OCI-LY7 (cell line): ENCODE measurements at regions not wholly inside any gene's neighbourhood (a gene's known extent, or its start where the extent isn't known, plus 50 kb on each side); places are given as distances from the start of the nearest gene placed in this dataset.

Source experiments
- CTCF ChIP-seq: fragments of 200-600 bp; sonication (generic); conservative IDR thresholded peaks from 2 replicates; pipeline ENCODE4 v1.5.1; 2014; ENCODE audit warnings: mild to moderate bottlenecking, antibody characterized with exemption, low read length, moderate library complexity, mixed read lengths
- EZH2phosphoT487 ChIP-seq: fragments of 200-600 bp; sonication (generic); IDR thresholded peaks from 2 replicates; pipeline ENCODE4 v1.6.1; 2018; ENCODE audit warnings: low read depth, borderline replicate concordance, mild to moderate bottlenecking, mixed run types, antibody characterized with exemption, low read length, moderate library complexity, mixed read lengths

GRCh38 chr5:58013542-58014258, 446.2 kb downstream of the PLK2 start:
- no peak for TF ChIP-seq CTCF
- TF ChIP-seq EZH2phosphoT487, result no peak
